ENCODE measurements at regions not wholly inside any gene's neighbourhood (a gene's known extent, or its start where the extent isn't known, plus 50 kb on each side); places are given as distances from the start of the nearest gene placed in this dataset.
A peak's percentile ranks its signal among the peaks of the same experiment; 100 is the strongest.
"Not testable (repeated sequence)": the region's sequence is repeated elsewhere in the genome, so short reads cannot be mapped to it uniquely, and the experiment has no call there.

DNA sequence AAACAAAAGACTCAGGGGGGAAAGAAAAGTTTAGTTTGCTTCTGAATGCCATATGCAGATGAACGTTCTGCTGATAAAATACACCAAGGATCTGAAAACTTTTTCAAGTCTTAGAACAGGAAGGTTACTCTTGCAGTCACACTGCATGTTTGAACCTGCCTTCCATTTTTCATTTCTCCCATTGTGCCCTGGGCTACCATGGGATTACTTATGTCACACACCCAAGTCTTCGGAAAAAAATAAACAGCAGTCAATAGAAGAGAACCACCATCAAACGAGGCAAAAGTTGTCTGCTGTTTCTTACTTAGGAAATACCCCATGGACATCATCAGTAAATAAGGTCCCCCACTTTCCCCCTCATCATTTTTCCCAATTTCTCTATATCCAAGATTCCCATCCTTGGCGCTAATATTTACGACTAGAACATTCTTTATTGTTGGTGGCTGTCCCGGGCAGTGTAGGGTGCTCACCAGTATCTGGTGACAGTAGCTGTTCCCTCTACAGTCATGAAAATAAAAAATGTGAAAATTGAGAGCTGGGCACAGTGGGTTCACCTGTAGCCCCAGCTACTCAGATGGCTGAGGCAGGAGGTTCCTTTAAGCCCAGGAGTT, 202.5 kb downstream of the BCAS1 start:
- H3K27ac Mint-ChIP-seq = peak overlapping the region in 5 of 6 donors; percentile 55 to 88 (median 65)
- peaks cover 58 to 67% of the 10 kb centered on the region in 2 donors for H3K4me1 Mint-ChIP-seq
- H3K4me3 Mint-ChIP-seq = peak overlapping the region in 1 of 5 donors; percentile 75
- DNase-seq = no peak
- no peaks in the 10 kb centered on the region for H3K9me3 Mint-ChIP-seq
- no peaks in the 10 kb centered on the region for H3K36me3 Mint-ChIP-seq
- peaks cover 4 to 8% (median 5%) of the 10 kb centered on the region in 3 donors for H3K27me3 Mint-ChIP-seq (ENCODE audit: low read depth in 3 of 3)

DNA sequence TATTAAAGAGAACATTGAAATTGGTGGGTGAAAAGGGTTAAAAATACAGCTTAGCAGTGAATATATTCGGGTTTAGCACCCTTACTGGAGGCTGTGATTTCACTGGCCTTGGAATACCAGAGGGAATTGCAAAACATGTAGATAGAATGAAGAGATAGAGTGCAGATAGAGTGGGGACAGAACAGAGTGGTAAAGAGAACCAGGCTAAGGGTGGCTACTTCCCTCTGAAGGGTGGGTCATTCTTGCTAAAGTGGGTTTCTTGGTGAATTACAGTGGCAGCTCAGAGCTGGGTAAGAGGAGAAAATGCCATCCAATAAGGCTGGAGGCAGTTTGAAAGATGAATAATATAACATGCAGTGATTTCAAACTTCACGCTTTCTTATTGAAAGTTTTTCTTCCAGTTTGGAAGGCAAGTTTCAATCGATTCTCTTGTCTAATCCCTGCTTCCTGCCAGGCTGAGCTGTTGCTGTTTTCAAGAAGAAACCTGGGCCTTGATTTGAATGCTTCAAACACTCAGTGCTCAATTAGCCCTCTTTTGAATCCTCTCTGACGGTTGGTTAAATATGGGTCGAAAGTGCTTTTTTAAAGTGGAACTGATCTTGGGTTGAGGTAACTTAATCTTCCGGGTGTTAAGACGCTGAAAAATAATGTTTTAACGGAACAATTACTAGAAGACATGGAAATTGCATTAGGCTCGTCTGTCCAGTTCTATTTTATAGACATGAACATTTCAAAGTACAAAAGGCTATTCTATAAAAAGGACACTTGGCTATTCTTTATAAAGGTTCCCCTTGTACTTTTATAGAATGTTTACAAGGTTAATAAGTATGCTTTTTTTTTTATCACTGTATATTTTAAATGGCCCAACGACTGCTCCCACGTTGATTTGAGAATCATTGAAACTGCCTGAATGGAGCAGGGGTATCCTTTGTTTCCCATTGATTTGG, 203.3 kb downstream of the BCAS1 start:
- Mint-ChIP-seq H3K27me3 (ENCODE audit: low read depth in 3 of 3) (peaks cover 0 to 4% (median 0%) of the 10 kb centered on the region in 3 donors), H3K27ac (peak overlapping the region; percentile 55 to 88 (median 76)), H3K4me1 (peaks cover 51 to 59% of the 10 kb centered on the region in 2 donors), H3K36me3 (no peaks in the 10 kb centered on the region), H3K9me3 (no peaks in the 10 kb centered on the region), H3K4me3 (peak overlapping the region; percentile 43 to 75 (median 58))
- DNase-seq = no peak

DNA sequence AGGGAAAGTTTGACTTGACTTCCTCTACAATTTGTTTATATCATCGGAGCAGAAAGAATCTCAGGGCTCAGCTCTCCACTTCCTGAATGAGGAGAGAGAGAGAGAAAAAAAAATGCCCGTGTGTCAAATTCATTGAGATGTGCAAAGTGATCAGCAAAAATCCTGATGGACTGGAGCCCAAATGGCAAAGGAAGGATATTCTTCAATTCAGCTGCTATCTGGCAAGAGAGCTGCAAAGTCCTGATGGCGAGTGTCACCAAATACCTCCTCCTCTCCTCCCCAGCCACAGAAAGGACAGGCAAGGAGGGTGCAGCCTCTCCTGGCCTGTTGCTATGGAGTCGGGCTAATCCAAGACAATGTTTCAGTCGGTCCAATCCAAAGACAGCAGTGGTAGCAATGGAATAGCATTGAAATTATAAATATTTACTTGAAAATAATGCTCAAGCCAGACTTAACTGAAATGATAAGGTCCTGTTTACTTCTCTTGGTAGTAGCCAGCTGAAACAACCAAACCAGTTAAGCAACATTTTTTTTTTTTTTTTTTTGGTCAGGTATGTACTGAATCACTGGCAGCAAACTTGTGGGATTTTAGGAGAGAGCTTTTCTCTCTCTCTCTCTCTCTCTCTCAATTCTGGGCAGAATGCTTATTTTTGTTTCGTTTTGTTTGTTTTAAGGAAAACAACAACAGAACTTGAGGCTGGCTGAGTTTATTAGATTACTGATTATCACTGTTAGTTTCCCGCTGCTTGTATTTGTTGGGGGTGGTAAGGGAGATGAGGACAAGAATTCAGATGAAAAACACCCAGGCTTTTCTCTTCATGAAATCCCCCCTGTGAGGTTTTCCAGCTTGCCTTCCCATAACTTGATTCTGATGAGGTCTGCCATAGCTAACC, 204.2 kb downstream of the BCAS1 start:
- Mint-ChIP-seq H3K27ac (peak overlapping the region; percentile 42 to 88 (median 61)), H3K4me1 (peaks cover 43 to 50% of the 10 kb centered on the region in 2 donors), H3K36me3 (no peaks in the 10 kb centered on the region), H3K9me3 (no peaks in the 10 kb centered on the region), H3K27me3 (ENCODE audit: low read depth in 3 of 3) (peaks cover 0 to 4% (median 0%) of the 10 kb centered on the region in 3 donors), H3K4me3 (peak overlapping the region; percentile 43 to 77 (median 59))
- no peak for DNase-seq

DNA sequence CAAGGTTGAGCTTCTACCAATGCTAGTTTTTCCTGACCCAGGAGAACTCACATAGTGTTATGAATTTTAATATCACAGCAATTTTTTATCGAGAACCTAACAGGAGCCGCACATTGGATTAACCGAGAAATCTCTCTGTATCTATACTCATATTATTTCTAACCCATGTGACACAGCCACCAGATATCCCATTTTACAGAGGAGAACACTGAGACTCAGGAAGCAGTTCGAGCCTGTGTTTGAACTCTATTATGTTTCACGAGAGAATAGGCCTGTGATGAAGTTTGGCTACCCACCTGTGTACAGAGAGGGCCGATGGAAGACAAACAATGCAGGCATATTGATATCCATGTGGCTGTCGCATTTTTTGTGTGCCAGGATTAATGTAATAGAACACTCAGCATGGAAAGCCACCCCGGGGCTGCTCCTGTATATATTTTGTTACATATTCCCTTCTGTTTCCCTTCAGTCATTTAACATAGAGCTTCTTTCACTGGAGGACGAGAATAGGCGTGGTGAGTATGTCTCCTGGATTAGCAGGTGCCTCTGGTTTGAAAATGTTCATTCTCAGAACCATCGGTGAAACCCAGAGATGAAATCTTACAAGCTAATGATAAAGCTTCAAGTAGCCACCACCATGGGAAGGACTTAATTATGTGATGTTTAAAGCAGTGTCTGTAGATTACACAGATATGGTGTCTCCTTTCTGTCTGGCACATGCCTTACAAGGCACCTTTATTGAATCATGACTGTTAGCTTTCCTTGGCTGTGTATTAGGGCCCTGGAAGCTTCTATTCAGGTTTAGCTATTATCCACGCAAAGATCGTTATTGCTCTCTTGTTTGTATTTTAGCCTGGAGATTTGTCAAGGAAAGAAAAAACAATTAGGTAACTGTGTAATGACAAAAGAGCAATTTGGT, 205.4 kb downstream of the BCAS1 start:
- H3K27ac Mint-ChIP-seq = peak overlapping the region in 4 of 6 donors; percentile 50 to 83 (median 66)
- peak overlapping the region in 3 of 5 donors; percentile 21 to 70 (median 42) for H3K4me3 Mint-ChIP-seq
- H3K9me3 Mint-ChIP-seq; H3K36me3 Mint-ChIP-seq; H3K27me3 Mint-ChIP-seq (ENCODE audit: low read depth in 3 of 3); DNase-seq: not testable (repeated sequence)
- H3K4me1 Mint-ChIP-seq = peaks cover 36 to 41% of the 10 kb centered on the region in 2 donors

DNA sequence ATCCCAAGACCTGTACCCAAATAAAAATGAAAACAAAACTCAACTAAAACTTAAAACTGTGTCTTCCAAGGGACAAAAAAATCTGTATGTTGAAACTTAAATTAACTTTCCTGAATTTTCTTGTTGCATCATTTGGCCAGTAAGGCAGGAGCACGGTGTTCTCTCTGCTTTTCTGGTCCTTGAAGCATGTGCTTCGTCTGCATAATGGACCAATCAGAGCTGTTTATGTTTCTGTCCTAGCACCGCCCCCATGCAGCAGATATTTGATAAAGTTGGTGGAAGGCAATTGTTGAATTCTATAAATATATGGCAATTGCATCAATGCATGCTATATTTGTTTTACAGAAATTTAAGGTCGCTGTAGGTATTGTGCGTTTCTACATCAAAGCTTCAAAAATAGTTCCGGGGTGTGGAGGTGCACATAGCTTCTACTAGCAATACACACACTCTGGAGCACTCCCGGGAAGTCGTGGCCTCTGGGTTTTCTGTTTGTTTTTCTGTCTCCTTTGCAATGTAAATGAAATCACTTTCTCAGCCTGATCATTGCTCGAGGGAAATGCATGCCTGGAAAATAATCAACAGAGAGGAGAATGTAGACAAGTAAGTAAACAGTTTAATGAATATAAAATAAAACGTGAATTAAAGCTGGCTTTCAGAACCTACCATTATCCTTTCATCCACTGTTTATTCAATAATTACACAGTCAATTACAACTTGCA, 206.3 kb downstream of the BCAS1 start:
- not testable (repeated sequence) for H3K9me3 Mint-ChIP-seq; H3K27me3 Mint-ChIP-seq (ENCODE audit: low read depth in 3 of 3); H3K4me3 Mint-ChIP-seq; H3K27ac Mint-ChIP-seq; H3K36me3 Mint-ChIP-seq; DNase-seq
- H3K4me1 Mint-ChIP-seq = peaks cover 27 to 32% of the 10 kb centered on the region in 2 donors

DNA sequence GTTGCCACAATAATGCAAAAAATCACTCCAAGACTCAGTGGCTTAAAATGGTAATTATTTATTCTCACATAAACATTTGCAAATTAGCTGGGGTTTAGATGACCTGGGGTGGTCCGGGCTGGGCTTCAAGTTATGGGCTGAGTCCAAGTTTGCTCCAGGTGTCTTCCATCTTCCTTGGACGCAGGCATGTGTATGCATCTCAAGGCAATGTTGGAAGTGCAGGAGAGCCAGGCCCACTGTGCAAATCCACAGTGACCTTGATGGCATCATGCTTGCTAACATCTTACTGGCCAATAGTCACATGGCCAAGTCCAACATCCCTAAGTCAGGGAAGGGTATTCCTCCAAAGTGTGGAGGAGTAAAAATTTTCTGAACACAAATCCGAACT, 206.9 kb downstream of the BCAS1 start:
- not testable (repeated sequence) for H3K4me3 Mint-ChIP-seq; H3K9me3 Mint-ChIP-seq; DNase-seq; H3K27me3 Mint-ChIP-seq (ENCODE audit: low read depth in 3 of 3); H3K27ac Mint-ChIP-seq; H3K36me3 Mint-ChIP-seq
- peaks cover 27 to 31% of the 10 kb centered on the region in 2 donors for H3K4me1 Mint-ChIP-seq

DNA sequence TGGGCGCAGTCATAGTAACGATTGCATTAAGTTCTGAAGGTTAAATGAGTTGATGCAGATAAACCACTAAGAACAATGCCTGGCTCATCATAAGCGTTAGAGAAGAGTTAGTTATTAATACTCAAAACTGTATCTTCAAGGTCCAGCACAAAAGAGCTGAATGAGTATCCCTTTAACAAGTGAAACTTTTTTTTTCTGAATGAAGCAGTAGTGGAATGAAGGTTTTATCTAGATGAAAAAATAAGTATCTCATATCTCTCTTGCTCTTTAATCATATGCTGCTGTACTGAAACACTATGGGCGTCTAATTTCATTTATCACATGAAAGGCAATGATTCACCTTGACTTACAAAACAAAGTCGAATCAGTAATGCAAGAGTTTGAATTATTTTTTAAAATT, 207.4 kb downstream of the BCAS1 start:
- H3K27ac Mint-ChIP-seq; DNase-seq; H3K36me3 Mint-ChIP-seq; H3K4me3 Mint-ChIP-seq; H3K27me3 Mint-ChIP-seq (ENCODE audit: low read depth in 3 of 3); H3K9me3 Mint-ChIP-seq: not testable (repeated sequence)
- H3K4me1 Mint-ChIP-seq = peaks cover 27 to 31% of the 10 kb centered on the region in 2 donors

DNA sequence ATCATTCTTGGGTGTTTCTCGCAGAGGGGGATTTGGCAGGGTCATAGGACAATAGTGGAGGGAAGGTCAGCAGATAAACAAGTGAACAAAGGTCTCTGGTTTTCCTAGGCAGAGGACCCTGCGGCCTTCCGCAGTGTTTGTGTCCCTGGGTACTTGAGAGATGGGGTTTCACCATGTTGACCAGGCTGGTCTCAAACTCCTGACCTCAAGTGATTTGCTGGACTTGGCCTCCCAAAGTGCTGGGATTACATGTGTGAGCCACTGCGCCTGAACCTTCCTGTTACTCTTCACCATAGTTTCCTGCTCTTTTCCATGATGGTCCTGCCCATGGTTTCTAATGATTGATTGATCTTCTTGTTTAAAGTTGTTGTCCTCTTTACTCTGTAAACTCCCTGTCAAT, 207.9 kb downstream of the BCAS1 start:
- H3K27ac Mint-ChIP-seq = peak overlapping the region in 1 of 6 donors; percentile 6
- H3K4me1 Mint-ChIP-seq = peaks cover 27 to 31% of the 10 kb centered on the region in 2 donors
- H3K36me3 Mint-ChIP-seq; H3K9me3 Mint-ChIP-seq; H3K4me3 Mint-ChIP-seq; DNase-seq; H3K27me3 Mint-ChIP-seq (ENCODE audit: low read depth in 3 of 3): not testable (repeated sequence)

DNA sequence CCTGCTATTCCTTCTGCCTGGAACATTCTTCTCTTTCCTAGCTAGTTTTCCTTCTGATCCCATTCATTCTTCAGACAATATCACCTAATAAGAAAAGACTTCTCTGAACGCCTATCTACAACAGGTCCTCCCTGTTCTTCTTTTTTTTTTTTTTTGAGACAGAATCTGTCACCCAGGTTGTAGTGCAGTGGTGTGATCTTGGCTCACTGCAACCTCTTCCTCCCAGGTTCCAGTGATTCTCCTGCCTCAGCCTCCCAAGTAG, 208.3 kb downstream of the BCAS1 start:
- peak overlapping the region in 1 of 6 donors; percentile 6 for H3K27ac Mint-ChIP-seq
- not testable (repeated sequence) for DNase-seq; H3K36me3 Mint-ChIP-seq; H3K4me3 Mint-ChIP-seq; H3K9me3 Mint-ChIP-seq; H3K27me3 Mint-ChIP-seq (ENCODE audit: low read depth in 3 of 3)
- peaks cover 23 to 27% of the 10 kb centered on the region in 2 donors for H3K4me1 Mint-ChIP-seq

DNA sequence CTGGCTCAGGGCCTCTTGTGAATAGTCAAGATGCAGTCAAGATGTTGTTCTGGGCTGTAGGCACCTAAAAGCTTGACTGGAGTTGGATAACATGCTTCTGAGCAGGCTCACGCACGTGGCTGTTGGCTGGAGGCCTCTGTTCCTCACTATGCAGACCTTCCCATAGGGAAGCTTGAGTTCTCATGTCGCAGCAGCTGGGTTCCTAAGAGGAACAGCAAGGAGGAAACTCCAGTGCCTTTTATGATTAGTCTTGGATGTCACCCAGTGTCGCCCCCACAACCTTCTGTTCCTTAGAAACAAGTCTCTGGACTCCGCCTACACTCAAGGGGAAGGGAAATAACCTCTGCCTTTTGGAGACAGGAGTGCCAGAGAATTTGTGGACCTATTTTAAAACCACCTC, 210.7 kb downstream of the BCAS1 start:
- Mint-ChIP-seq H3K27me3 (ENCODE audit: low read depth in 3 of 3) (no peaks in the 10 kb centered on the region), H3K36me3 (no peaks in the 10 kb centered on the region), H3K4me3 (no peak overlapping the region), H3K4me1 (peaks cover 9 to 22% of the 10 kb centered on the region in 2 donors), H3K9me3 (no peaks in the 10 kb centered on the region), H3K27ac (no peak overlapping the region)
- DNase-seq = no peak

DNA sequence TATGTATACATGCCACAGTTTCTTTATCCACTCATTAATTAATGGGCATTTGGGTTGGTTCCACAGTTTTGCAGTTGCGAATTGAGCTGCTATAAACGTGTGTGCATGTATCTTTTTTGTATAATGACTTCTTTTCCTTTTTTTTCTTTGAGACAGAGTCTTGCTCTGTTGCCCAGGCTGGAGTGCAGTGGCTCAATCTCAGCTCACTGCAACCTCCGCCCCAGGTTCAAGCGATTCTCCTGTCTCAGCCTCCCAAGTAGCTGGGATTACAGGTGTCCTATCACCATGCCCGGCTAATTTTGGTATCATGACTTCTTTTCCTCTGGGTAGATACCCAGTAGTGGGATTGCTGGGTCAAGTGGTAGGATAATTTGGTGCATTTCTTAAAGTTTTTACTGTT, 211.4 kb downstream of the BCAS1 start:
- not testable (repeated sequence) for H3K27ac Mint-ChIP-seq; H3K27me3 Mint-ChIP-seq (ENCODE audit: low read depth in 3 of 3); H3K9me3 Mint-ChIP-seq; H3K36me3 Mint-ChIP-seq; H3K4me3 Mint-ChIP-seq; DNase-seq
- peaks cover 9 to 22% of the 10 kb centered on the region in 2 donors for H3K4me1 Mint-ChIP-seq

DNA sequence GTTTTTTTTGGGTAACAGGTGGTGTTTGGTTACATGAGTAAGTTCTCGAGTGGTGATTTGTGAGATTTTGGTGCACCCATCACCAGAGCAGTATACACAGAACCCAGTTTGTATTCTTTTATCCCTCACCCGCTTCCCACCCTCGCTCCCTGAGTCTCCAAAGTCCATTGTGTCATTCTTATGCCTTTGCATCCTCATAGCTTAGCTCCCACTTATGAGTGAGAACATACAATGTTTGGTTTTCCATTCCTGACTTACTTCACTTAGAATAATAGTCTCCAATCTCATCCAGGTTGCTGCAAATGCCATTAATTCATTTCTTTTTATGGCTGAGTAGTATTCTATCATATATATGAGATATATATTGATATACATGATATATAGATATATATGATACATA, 211.9 kb downstream of the BCAS1 start:
- not testable (repeated sequence) for H3K36me3 Mint-ChIP-seq; DNase-seq; H3K27ac Mint-ChIP-seq; H3K4me3 Mint-ChIP-seq; H3K9me3 Mint-ChIP-seq; H3K27me3 Mint-ChIP-seq (ENCODE audit: low read depth in 3 of 3)
- peaks cover 9 to 22% of the 10 kb centered on the region in 2 donors for H3K4me1 Mint-ChIP-seq
